HG03139 (cell line): ENCODE measurements at regions not wholly inside any gene's neighbourhood (a gene's known extent, or its start where the extent isn't known, plus 50 kb on each side); places are given as distances from the start of the nearest gene placed in this dataset.

Experiments used
- ATAC-seq: cut with Tn5 transposase; IDR thresholded peaks from one replicate; pipeline ENCODE4 v1.9.1; 2021; ENCODE audit not compliant: unreplicated experiment

DNA sequence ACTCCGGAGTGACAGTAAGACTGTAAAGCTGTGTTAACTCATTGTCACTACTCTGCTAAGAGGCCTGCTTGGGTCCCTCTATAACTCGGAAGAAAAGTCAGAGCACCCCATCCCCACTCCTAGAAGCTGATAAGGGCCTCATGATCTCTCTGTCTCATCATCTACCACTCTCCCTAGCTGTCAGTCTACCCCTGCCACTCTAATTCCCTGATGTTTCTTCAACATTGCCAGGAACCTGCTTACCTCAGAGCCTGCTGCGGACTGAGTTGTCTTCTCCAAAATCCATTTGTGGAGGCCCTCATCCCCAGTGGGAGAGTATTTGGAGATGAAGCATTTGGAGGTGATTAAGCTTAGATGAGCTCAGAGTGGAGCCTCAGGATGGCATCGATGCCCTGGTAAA is 1092.2 kb downstream of the TBC1D22A start:
- ATAC-seq, result no peak

DNA sequence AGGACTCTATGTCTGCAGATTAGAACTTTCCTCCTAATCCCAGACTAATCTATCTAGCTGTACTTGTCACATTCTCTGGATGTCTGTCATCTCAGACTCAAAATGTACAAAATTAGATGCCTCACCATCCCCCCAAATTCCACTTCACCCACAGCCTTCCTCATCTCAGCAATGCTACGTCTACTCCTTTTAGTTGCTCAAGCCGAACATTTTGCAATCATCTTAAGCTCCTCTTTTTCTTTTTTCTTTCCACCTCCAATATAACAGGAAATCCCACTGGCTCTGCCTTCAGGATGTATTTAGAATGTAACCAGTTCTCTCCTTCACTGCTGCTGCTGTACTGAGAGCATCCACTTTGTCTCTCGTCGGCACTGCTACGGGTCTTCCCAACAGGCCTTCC is 1091.8 kb downstream of the TBC1D22A start:
- no peak for ATAC-seq

DNA sequence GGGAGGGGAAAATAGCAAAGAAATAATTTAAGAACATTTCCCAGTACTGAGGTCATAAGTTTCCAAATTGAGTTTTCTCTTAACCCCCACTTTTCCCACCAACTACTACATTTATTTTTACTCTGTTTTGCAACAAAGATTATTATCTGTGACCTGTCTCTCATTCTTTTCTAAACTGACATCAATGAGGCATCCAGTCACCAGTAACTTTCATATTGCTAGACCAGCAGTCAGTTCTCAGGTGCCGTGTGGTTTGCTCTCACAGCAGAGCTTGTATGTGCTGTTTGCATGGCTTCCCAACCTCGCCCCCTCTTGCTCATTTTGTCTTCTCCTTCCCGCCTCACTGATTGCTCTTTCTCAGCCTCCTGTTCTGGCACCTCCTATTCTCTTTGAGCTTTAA is 1091.3 kb downstream of the TBC1D22A start:
- ATAC-seq, result no peak

DNA sequence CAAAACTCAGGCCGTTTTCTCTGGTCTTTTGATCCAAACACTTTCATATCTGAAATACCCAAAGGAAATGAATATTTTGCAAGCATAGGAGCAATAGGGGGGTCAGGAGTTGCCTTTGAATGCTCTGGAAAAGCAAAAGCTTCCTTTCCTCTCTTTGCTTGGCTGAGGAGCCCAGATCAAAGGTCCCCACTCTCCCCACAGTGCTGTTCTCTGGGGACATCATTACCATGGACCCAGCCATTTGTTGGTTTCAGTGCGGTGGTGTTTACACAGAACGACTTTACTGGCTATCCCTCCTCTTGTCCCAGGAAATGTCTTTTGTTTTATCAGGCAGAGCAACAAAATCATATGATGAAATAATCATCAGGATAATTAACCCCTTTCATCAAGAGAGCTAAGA is 1089.1 kb downstream of the TBC1D22A start:
- no peak for ATAC-seq

GRCh38 chr22:47850644-47851151 is 1088.2 kb downstream of the TBC1D22A start:
- ATAC-seq, result no peak

DNA sequence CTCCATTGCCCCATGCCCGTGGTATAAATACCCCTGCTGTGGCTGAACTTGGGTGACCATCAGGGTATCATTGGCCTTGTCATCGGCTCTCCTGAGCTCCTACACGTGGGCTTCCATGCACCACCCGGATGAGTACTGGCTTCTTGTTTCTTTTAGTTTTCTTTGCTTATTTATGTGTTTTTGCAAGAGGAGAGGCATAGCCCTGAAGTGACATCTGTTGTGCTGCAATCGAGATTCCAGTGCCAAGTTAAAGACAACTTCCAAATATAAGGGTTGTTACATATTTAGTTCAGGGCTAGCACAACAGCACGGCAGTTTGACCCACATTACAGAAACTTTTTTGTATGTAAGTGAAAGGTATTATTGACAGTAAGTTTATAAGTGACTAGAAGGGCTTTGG is 1087.1 kb downstream of the TBC1D22A start:
- ATAC-seq, result no peak

DNA sequence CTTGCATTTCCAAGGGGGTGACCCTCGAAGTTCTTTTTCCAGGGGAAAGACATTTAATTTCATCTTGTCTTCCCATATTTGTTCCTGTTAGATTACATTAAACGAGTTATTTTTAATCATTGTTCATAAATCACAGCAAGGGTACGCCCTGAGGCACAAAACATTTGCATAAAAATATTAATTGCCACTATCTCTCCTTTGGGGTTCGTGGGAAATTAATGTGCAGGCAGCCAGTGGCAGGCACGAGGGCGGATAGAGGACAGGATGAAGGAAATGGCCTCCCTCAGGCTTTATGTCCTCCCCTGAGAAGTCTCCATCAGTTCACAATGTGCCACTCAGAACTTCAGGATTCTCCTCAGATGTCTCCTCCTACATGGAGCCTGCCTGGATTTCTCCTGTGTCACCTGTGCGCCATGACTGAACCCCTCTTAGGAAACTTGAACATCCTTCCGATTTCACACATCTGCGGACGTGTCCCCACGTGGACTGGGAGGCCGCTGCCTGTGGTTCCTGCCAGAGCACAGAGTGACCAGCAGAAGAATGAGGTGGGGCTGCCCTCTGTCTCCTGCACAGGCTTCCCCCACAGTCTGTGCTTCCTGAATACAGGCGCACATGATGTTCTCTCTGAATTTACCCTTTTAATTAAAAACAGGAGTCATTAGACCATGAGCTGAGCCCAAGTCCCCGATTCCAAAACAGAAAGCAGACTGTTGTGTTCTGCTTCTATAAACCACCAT is 1085.9 kb downstream of the TBC1D22A start:
- ATAC-seq, result no peak

DNA sequence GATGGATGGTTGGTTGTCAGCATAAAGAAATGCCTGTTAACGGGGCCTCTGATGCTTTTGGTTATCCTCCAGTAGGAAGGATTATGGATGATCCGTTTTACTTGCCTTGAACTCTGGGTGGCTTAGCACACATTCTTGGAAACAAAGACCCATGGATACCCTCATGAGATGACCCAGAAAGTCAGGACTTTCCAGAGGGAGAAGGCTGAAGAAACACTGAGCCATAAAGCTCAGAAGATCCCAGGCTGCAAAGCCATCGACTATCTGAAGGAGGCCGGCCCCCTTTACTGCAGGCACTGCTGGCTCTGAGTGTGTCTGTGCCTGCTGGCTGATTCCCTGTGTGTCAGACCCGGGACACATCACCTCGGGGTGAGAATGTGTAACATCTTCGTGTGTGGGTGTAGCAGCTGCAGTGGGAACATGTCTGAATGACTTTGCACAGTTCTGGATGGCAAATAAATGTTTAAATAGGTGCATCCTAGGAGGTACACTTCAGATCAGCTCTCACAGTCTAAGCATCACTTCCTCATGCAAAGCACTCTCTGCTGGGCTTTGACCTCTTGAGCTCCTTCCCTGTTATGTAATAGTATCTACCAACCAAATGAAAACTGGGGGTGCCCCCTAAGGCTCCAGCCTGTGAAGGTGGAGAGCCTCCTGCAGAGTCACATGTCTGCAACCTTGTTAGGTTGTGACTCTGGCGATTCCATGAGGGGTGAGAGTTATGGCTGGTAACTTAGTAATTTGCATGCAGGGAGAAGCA is 1084.9 kb downstream of the TBC1D22A start:
- no peak for ATAC-seq

- ATAC-seq, result no peak
These were observed 1083.8 kb downstream of the TBC1D22A start for GRCh38 chr22:47846206-47846605.

DNA sequence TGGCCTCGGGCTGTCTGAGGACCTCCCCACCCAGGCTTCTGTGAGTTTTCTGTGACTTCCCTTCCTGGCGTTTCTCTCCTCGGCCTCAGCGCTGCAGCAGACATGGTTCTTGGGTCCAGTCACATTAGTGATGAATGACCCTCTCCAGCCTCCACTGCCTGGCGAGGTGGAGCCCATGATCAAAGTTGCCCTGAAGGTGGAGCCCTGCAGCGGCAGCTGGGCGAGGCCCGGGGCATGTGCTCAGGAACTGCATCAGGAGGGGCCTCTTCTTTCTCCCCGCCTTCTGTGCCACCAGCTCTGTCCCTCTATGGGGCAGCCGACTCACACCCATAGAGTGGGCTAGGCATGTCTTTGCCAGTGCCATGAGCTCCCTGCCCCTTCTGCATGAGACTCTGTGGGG is 1079.7 kb downstream of the TBC1D22A start:
- ATAC-seq, result no peak

- ATAC-seq, result no peak
These were observed 1078.7 kb downstream of the TBC1D22A start for GRCh38 chr22:47841156-47841555.

DNA sequence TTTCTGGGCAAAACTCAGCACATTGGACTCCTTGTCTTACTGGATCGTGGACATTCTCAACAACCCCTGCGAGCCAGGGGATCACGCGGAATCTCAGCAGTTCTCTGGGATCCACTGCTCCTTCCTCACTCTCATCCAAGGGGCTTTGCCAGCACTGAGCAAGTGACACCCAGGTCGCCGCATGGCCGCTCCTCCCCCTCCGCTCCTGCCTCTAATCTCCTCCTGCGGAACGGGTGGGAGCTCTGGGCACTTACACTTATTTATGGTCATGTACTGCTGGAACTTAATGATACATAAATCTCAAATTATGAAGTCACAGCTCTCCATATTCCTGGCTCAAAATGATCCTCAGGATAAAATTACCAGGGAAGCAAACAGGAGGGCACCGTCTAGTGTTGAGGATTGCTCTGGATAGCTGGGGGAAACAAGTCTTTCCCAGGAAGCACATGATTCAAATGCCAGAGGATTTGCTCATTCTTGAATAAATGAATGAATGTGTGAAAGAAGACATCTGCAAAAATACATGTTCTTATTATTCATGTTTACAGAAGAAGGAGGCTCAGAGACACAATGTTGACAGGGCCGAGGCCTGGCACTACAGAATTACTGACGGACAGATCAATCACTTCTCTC is 1077.3 kb downstream of the TBC1D22A start:
- ATAC-seq, result no peak

GRCh38 chr22:47837703-47838102 is 1075.3 kb downstream of the TBC1D22A start:
- no peak for ATAC-seq

DNA sequence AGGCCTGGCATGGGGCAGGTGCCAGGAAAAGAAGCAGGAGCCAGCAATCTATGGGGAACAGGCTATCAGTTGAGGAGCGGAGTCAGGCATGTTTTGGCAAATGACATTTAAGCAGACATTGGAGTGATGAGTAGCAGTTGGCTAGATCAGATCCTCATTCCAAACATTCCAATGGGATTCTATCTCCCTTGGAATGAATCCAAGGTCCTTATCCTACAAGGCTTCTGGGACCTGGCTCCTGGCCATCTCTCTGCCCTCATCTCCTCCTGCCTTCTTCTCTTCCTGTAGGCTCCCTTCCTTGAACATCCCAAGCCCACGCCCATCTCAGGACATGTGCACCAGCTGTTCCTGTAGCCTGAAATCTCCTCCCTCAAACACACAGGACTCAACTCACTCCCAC is 1074.5 kb downstream of the TBC1D22A start:
- no peak for ATAC-seq

- ATAC-seq, result no peak
These were observed 1073.3 kb downstream of the TBC1D22A start for GRCh38 chr22:47835726-47836125.

DNA sequence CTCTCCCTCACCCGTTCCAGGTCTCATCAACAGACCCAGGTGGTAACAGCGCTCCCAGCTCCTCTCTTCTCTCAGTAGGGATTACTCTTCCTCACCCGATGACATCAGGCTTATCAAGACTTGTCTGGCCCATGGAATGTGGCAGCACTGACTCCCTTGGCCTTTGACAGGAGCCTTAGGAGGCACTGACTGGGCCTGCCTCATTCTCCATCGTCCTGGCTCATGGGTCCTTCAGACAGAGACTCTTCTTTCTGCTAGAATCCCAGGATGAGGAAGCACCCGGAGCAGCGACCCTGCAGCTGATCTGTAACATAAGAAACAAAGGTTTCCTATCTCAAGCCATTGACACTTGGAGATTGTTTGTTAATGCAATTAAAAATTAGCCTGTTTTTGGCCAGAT is 1063.6 kb downstream of the TBC1D22A start:
- no peak for ATAC-seq

GRCh38 chr22:47822422-47822821 is 1060.0 kb downstream of the TBC1D22A start:
- ATAC-seq, result no peak

GRCh38 chr22:47818496-47818895 is 1056.0 kb downstream of the TBC1D22A start:
- ATAC-seq, result no peak

GRCh38 chr22:47817380-47817779 is 1054.9 kb downstream of the TBC1D22A start:
- no peak for ATAC-seq

DNA sequence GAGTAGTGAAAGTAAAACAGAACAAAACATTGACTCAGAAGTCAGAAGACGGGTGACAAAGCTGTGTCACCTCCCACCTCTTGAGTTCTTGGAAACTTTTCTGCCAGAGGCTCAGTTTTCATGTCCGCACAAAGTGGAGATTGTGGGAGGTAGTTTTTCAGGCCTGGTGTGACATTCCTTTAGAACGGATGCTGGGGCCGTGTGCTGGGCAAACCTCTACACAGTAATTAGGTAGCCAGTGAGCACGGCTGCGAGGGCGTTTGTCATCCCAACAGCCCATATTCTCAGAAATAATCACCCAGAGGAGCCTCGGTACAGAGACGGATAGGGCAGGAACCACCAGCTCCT is 1054.4 kb downstream of the TBC1D22A start:
- ATAC-seq, result no peak

GRCh38 chr22:47816121-47816862 is 1053.8 kb downstream of the TBC1D22A start:
- ATAC-seq, result no peak
